NCI-H146 treated with DMSO at 0.1 percent for 48 hours (cell line): ENCODE measurements at regions not wholly inside any gene's neighbourhood (a gene's known extent, or its start where the extent isn't known, plus 50 kb on each side); places are given as distances from the start of the nearest gene placed in this dataset.
"Not testable (repeated sequence)": the region's sequence is repeated elsewhere in the genome, so short reads cannot be mapped to it uniquely, and the experiment has no call there.

Source experiments
- DNase-seq: peaks from one replicate; lab custom pipeline; 2025; ENCODE audit not compliant: unreplicated experiment; lab: John Stamatoyannopoulos, UW

GRCh38 chr2:228533156-228533555 lies 351.7 kb upstream of the SPHKAP start:
- no peak for DNase-seq

DNA sequence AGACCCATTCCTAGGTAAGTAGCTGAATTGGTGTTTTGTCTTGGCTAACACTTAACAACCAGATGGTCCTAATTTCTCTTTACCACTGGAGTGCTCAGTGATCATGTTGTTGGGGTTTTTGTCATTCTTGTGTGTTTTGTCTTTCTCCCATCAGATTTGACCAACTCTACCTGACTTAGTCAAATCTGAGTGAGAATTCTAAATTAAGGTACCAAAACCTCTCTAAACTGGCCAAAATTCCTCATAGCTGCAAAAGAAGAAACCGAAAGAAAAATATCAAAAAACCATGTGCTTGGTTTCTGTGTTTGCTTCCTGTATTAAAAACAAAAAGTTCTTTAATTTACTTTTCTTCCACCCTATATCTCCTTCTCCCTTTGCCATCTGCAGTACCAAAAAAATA lies 350.7 kb upstream of the SPHKAP start:
- no peak for DNase-seq

DNA sequence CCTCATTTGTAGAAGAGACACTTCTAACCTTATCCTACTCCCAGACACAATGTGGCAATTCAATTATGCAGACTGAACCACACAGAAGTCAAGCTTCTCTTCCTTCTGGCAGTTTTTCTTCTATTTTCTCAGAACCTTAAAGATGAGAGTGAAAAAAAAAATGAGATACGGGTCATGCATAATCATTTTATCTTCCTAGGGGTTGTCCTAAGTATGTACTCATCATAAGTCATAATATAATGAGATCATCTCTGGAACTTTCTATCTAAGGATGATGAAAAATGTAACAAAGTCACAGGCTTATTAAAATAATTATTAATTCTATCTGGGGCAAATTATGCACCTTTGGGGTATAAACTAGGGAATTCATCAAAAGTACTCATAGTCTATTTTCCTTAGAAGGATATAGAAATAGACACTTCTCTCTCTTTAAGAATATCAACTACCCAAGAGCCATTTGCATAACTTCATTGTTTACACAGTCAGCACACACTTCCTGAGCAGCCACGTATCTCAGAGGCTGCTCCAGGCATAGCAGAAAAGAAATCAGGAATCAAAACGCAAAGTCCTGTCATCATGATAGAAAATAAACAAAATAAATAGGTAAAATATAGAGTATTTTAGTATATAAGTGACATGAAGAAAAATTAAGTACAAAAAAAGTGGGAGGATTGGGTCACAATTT lies 345.9 kb upstream of the SPHKAP start:
- DNase-seq = no peak

- DNase-seq = no peak
These were observed 345.2 kb upstream of the SPHKAP start for GRCh38 chr2:228526687-228527086.

DNA sequence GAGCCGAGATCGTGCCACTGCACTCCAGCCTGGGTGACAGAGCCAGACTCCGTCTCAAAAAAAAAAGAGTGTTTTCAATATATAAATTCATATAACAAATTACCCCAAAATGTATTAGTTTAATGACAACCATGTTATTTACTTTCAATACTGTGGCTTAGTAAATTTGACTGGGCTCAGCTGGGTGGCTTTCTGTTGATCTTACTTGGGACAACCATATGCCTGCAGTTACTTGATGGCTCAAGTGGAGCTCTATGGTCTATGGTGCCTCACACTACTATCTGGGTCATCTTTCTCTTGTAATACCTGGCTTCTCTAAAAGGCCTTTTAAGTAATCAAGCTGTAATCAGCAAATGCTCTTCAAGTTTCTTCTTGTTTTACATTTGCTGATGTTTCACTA lies 341.5 kb upstream of the SPHKAP start:
- no peak for DNase-seq

- DNase-seq = no peak
These were observed 340.8 kb upstream of the SPHKAP start for GRCh38 chr2:228522276-228522675.

- no peak for DNase-seq
These were observed 338.1 kb upstream of the SPHKAP start for GRCh38 chr2:228519561-228519960.

- no peak for DNase-seq
These were observed 334.5 kb upstream of the SPHKAP start for GRCh38 chr2:228516019-228516418.

- DNase-seq = not testable (repeated sequence)
These were observed 332.0 kb upstream of the SPHKAP start for GRCh38 chr2:228513480-228513879.

DNA sequence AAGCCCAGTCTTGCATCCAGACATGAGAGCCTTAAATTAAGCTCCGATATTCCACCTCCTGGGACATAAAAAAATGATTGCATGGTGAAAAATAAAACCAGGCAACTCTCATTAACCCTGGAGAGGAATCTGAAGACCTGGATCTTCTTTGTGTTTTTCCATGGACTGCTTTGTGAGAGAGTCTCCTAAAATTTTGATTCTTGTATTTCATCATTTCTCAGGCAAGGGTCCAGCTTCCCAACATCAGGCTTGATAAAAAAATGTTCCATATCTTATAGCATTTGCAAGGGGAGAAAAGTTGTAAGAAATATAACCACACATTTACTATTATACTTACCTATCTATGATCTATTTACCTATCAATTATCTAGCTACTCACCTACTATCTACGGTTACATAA lies 327.5 kb upstream of the SPHKAP start:
- no peak for DNase-seq

DNA sequence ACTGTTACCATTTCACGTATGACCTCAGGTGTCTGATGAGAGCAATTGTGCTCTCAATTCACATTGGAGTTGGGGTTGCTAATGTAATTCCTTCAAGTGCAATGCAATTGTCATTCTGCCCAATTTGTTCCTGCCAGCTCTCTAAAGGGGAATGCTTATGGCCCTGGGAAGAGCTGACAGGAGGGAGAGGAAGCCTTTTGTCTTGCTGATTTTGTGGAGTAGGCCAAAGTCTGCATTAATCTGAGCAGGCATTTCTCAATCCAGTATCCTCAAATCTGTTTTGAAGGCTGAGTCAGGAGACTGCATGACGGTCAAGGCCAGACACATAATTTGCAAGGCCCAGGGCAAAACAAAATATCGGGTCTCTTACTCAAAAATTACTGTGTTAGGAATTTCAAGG lies 326.4 kb upstream of the SPHKAP start:
- no peak for DNase-seq

GRCh38 chr2:228507231-228507824 lies 325.8 kb upstream of the SPHKAP start:
- no peak for DNase-seq

GRCh38 chr2:228503731-228504130 lies 322.2 kb upstream of the SPHKAP start:
- DNase-seq = no peak

DNA sequence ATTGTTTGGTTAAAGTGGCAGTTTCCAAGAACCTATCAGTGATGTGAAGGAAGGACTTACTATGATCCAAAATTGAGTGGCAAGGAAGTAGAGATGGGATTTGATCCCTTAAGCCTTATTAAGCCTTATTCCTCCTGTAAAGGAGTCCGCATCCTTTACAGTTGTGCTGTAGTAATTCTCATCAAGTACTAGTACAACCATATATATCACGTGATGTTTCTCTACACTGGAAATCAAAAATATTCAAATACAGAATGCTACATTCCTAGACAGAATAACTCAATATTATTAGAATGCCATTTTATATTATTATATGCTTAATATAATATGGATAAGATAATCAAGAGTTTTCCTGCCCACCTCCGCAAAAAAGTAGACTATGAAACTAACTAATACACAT lies 312.4 kb upstream of the SPHKAP start:
- no peak for DNase-seq

- no peak for DNase-seq
These were observed 297.5 kb upstream of the SPHKAP start for GRCh38 chr2:228479014-228479413.

GRCh38 chr2:228474466-228474865 lies 293.0 kb upstream of the SPHKAP start:
- no peak for DNase-seq

DNA sequence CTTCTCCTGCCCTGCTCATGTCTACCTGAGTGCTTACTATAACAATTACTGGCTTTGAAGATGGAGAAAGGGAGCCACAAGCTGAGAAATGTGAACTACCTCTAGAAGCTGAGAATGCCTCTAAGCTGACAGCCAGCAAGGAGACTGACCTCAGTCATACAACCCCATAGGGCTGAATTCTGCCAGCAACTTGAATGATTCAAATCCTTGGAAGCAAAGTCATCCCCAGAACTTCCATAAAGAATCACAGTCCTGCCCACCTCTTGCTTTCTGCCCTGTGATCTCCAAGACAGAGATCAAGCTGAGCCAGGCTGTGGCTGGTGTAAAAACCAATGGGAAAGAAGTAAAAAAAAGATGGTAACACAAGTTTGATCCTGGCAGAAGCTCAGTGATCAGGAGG lies 288.2 kb upstream of the SPHKAP start:
- no peak for DNase-seq

DNA sequence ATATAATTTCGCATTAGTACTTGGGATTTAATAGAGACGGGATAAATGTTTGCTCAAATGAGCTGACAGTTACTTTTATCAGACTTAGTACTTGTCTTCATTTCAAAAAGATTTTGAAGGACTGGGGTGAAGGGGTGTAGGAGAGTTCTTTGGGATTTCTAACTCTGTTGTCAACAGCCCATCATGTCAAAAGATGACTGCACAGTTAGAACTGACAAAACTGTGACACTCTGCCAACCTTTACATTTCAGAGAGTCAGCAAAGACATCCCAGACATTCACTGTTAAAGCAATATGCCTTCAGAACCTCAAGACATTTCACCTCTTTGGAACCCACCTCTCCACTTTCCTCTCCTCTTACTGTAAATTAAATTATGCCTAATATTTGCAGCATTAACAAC lies 285.4 kb upstream of the SPHKAP start:
- no peak for DNase-seq

GRCh38 chr2:228465408-228465807 lies 283.9 kb upstream of the SPHKAP start:
- no peak for DNase-seq

DNA sequence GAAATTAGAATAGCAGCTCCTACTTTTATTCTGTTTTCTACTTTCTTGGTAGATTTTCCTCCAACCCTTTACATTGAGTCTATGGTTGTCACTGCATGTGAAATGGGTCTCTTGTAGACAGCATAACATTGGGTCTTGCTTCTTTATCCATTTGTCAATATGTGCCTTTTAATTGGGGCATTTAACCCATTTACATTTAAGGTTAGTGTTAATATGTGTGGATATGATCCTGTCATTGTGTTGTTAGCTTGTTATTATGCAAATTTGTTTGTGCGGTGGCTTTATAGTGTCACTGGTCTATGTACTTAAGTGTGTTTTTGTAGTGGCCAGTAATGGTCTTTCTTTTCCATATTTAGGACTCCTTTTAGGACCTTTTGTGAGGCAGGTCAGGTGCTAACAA lies 276.9 kb upstream of the SPHKAP start:
- no peak for DNase-seq

DNA sequence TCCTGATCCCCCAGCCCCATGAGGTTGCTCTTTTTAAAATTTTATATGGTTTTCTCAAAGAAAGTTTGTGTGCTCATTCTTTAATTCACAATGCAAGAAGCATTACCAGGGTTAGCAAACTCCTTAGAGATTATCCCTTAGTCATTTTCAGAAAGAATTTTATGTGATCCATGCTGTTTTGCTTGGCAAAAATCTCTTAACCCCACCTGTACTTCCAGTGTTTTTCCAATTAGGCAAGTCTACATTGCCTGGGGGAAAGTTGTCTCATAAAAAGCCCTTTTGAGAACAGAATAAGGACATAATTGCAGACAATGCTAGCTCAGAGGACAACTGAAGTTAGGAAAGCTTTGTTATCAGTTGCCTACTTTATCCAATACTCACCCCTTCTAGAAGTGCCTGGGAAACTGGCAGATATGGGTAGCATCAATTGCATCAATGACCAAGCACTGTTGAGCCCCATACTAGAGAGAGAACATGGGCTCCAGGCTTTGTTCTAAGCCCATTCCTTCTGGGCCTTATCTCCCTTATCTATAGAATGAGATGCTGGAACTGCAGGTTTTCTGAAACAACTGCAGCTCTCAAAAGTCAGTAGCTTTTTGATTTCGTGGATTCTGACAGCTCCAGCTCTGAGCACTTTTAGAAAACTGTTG lies 265.9 kb upstream of the SPHKAP start:
- no peak for DNase-seq

- DNase-seq = no peak
These were observed 265.2 kb upstream of the SPHKAP start for GRCh38 chr2:228446734-228447133.

DNA sequence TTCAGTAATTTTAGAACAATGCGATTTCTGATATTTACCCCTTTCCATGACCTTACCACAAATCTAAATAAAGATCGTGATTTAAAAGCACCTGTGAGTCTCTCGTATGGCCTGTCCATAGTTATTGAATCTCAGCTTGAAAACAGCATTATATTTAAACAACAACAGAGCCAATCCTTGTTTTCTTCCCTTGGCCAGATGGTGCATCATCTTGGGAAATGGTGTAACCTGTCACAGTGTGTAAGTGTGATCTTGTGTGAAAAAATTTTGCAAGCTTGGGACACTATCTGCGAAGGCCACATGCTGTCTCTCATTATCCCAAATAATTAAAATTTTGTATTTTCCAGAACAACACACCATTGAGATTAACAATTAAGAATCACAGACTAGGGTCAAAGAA lies 262.7 kb upstream of the SPHKAP start:
- no peak for DNase-seq
